WTC11 (cell line): ENCODE measurements at regions not wholly inside any gene's neighbourhood (a gene's known extent, or its start where the extent isn't known, plus 50 kb on each side); places are given as distances from the start of the nearest gene placed in this dataset.

Experiments used
- ATF2 ChIP-seq: sonication (generic); formaldehyde crosslinking; IDR thresholded peaks from 2 replicates; pipeline ENCODE4 v1.8.1; 2022; ENCODE audit warnings: low read depth, missing genetic modification reagents, borderline replicate concordance
- ATF3 ChIP-seq: sonication (generic); formaldehyde crosslinking; conservative IDR thresholded peaks from 2 replicates; pipeline ENCODE4 v1.8.1; 2022; ENCODE audit warnings: mild to moderate bottlenecking, missing genetic modification reagents
- CBFB ChIP-seq: sonication (generic); formaldehyde crosslinking; IDR thresholded peaks from 2 replicates; pipeline ENCODE4 v1.8.1; 2022; ENCODE audit warnings: mild to moderate bottlenecking, low read depth, missing genetic modification reagents
- CREB1 ChIP-seq: sonication (generic); formaldehyde crosslinking; IDR thresholded peaks from 2 replicates; pipeline ENCODE4 v1.8.0; 2023; ENCODE audit warnings: mild to moderate bottlenecking, missing genetic modification reagents
- CTCF ChIP-seq: fragments of 200-600 bp; IDR thresholded peaks from 2 replicates; pipeline ENCODE4 v1.8.0; 2022; ENCODE audit warnings: antibody characterized with exemption
- ELF4 ChIP-seq: sonication (generic); formaldehyde crosslinking; IDR thresholded peaks from 2 replicates; pipeline ENCODE4 v1.8.1; 2022; ENCODE audit warnings: low read depth, mild to moderate bottlenecking, moderate library complexity, missing genetic modification reagents
- ESRRA ChIP-seq: sonication (generic); formaldehyde crosslinking; IDR thresholded peaks from 2 replicates; pipeline ENCODE4 v1.8.1; 2022; ENCODE audit warnings: mild to moderate bottlenecking, missing genetic modification reagents, borderline replicate concordance
- FOXJ3 ChIP-seq: sonication (generic); formaldehyde crosslinking; IDR thresholded peaks from 2 replicates; pipeline ENCODE4 v1.9.0; 2021; ENCODE audit warnings: missing genetic modification reagents, mild to moderate bottlenecking, borderline replicate concordance
- NFATC4 ChIP-seq: fragments of 250-450 bp; sonication (Bioruptor Pico); IDR thresholded peaks from 2 replicates; pipeline ENCODE4 v1.9.0; 2021; ENCODE audit warnings: mild to moderate bottlenecking
- NR2C2 ChIP-seq: sonication (generic); formaldehyde crosslinking; IDR thresholded peaks from 2 replicates; pipeline ENCODE4 v1.8.0; 2022; ENCODE audit warnings: mild to moderate bottlenecking, missing genetic modification reagents
- ZNF532 ChIP-seq: fragments of 250-450 bp; sonication (Bioruptor Pico); IDR thresholded peaks from 2 replicates; pipeline ENCODE4 v1.9.0; 2021; ENCODE audit warnings: mild to moderate bottlenecking, borderline replicate concordance

- no peak for TF ChIP-seq CTCF
- no peak for TF ChIP-seq NFATC4 (CRISPR knock-in tag)
- no peak for TF ChIP-seq ESRRA (CRISPR knock-in tag)
- no peak for TF ChIP-seq ATF3
- TF ChIP-seq FOXJ3 (CRISPR knock-in tag): no peak
- no peak for TF ChIP-seq ATF2 (CRISPR knock-in tag)
- TF ChIP-seq CREB1 (CRISPR knock-in tag): no peak
- TF ChIP-seq NR2C2: no peak
- TF ChIP-seq ELF4 (CRISPR knock-in tag): no peak
- no peak for TF ChIP-seq ZNF532 (CRISPR knock-in tag)
- no peak for TF ChIP-seq CBFB (CRISPR knock-in tag)
Measured at GRCh38 chrX:147699061-147699460, 212.7 kb upstream of the FMR1 start.
